GM23338 (cell line): ENCODE measurements at regions not wholly inside any gene's neighbourhood (a gene's known extent, or its start where the extent isn't known, plus 50 kb on each side); places are given as distances from the start of the nearest gene placed in this dataset.

Experiments
- CREB1 ChIP-seq: fragments of 250-450 bp; sonication (Bioruptor Pico); IDR thresholded peaks from 2 replicates; pipeline ENCODE4 v1.5.0; 2020; ENCODE audit warnings: low read depth, mild to moderate bottlenecking, moderate library complexity
- EZH2 ChIP-seq: fragments of 200-600 bp; sonication (generic); IDR thresholded peaks from one replicate; pipeline ENCODE4 v1.8.0; 2017; ENCODE audit warnings: antibody characterized with exemption, mild to moderate bottlenecking, low read depth; ENCODE audit not compliant: unreplicated experiment
- EZH2phosphoT487 ChIP-seq: fragments of 200-600 bp; sonication (generic); IDR thresholded peaks from one replicate; pipeline ENCODE4 v1.8.1; 2018; ENCODE audit warnings: antibody characterized with exemption; ENCODE audit not compliant: unreplicated experiment
- JUNB ChIP-seq: IDR thresholded peaks from one replicate; pipeline ENCODE4 v1.6.1; 2016; ENCODE audit warnings: antibody characterized with exemption; ENCODE audit not compliant: unreplicated experiment
- POLR2AphosphoS5 ChIP-seq: IDR thresholded peaks from 2 replicates; pipeline ENCODE4 v1.6.1; 2016; ENCODE audit warnings: antibody characterized with exemption, low read depth
- STAT1 ChIP-seq: IDR thresholded peaks from one replicate; pipeline ENCODE4 v1.6.1; 2016; ENCODE audit warnings: antibody characterized with exemption; ENCODE audit not compliant: unreplicated experiment
- ZNF331 ChIP-seq: fragments of 250-450 bp; sonication (Bioruptor Pico); IDR thresholded peaks from 2 replicates; pipeline ENCODE4 v1.5.0; 2020; ENCODE audit warnings: low read depth, mild to moderate bottlenecking, moderate library complexity
- TF ChIP-seq, protein P1 (sequence below), 2 experiments: fragments of 200-600 bp in 1 of 2; sonication (generic) in 1 of 2; conservative IDR thresholded peaks; 2 replicates each; pipeline versions ENCODE4 v1.5.1 to v1.6.1; 2016 to 2017; ENCODE audit warnings: antibody characterized with exemption in 2 of 2, low read depth in 2 of 2, mild to moderate bottlenecking in 2 of 2, moderate library complexity in 1 of 2
- TF ChIP-seq, protein P2 (sequence below): IDR thresholded peaks from one replicate; pipeline ENCODE4 v1.6.1; 2018; ENCODE audit warnings: antibody characterized with exemption; ENCODE audit not compliant: unreplicated experiment

DNA sequence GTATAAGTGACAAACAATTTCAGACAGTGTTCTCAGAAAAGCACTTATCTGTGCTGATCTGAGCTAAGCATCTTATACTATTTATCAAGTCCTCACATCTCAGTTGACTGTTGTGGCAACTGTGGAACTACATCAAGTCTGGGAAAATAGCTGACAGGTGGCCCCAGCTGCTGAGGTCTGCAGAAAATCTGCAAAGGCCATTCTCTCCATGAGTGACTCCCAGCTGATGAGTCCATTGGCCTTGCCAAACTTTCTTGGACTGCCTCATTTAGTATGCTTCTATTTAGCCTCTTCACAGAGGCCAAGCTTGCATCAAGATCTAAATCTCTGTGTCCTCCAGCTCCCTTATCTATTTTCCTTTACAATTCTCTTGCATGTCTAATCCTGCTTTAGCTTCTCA lies 174.5 kb upstream of the RBM19 start:
- TF ChIP-seq POLR2AphosphoS5 (no peak), ZNF331 (CRISPR knock-in tag) (no peak), CREB1 (CRISPR knock-in tag) (no peak), JUNB (no peak), EZH2 (no peak), EZH2phosphoT487 (no peak), STAT1 (no peak)
- TF ChIP-seq, protein P1, sequence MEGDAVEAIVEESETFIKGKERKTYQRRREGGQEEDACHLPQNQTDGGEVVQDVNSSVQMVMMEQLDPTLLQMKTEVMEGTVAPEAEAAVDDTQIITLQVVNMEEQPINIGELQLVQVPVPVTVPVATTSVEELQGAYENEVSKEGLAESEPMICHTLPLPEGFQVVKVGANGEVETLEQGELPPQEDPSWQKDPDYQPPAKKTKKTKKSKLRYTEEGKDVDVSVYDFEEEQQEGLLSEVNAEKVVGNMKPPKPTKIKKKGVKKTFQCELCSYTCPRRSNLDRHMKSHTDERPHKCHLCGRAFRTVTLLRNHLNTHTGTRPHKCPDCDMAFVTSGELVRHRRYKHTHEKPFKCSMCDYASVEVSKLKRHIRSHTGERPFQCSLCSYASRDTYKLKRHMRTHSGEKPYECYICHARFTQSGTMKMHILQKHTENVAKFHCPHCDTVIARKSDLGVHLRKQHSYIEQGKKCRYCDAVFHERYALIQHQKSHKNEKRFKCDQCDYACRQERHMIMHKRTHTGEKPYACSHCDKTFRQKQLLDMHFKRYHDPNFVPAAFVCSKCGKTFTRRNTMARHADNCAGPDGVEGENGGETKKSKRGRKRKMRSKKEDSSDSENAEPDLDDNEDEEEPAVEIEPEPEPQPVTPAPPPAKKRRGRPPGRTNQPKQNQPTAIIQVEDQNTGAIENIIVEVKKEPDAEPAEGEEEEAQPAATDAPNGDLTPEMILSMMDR (conservative IDR thresholded peaks at IDR 0.05; ENCODE audit: low read depth in 2 of 2) = no peak
- TF ChIP-seq, protein P2, sequence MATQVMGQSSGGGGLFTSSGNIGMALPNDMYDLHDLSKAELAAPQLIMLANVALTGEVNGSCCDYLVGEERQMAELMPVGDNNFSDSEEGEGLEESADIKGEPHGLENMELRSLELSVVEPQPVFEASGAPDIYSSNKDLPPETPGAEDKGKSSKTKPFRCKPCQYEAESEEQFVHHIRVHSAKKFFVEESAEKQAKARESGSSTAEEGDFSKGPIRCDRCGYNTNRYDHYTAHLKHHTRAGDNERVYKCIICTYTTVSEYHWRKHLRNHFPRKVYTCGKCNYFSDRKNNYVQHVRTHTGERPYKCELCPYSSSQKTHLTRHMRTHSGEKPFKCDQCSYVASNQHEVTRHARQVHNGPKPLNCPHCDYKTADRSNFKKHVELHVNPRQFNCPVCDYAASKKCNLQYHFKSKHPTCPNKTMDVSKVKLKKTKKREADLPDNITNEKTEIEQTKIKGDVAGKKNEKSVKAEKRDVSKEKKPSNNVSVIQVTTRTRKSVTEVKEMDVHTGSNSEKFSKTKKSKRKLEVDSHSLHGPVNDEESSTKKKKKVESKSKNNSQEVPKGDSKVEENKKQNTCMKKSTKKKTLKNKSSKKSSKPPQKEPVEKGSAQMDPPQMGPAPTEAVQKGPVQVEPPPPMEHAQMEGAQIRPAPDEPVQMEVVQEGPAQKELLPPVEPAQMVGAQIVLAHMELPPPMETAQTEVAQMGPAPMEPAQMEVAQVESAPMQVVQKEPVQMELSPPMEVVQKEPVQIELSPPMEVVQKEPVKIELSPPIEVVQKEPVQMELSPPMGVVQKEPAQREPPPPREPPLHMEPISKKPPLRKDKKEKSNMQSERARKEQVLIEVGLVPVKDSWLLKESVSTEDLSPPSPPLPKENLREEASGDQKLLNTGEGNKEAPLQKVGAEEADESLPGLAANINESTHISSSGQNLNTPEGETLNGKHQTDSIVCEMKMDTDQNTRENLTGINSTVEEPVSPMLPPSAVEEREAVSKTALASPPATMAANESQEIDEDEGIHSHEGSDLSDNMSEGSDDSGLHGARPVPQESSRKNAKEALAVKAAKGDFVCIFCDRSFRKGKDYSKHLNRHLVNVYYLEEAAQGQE = no peak
